MM.1S (cell line): ENCODE measurements at regions not wholly inside any gene's neighbourhood (a gene's known extent, or its start where the extent isn't known, plus 50 kb on each side); places are given as distances from the start of the nearest gene placed in this dataset.
A peak's percentile ranks its signal among the peaks of the same experiment; 100 is the strongest.

ENCODE experiments used
- DNase-seq: peaks from one replicate; pipeline ENCODE4 v3.0.0-alpha.2; 2015
- H2AFZ ChIP-seq: fragments of 300-600 bp; sonication (generic); 2 replicates; pipeline ENCODE4 v1.6.0; 2016; ENCODE audit warnings: antibody characterized with exemption, low read length
- H3F3A ChIP-seq: fragments of 300-600 bp; sonication (generic); 2 replicates; pipeline ENCODE4 v1.6.1; 2016; ENCODE audit warnings: mild to moderate bottlenecking, antibody characterized with exemption, low read length, moderate library complexity, mixed read lengths; ENCODE audit not compliant: insufficient read depth
- H3K27ac ChIP-seq: fragments of 300-600 bp; sonication (generic); 2 replicates; pipeline ENCODE4 v1.5.1; 2016; ENCODE audit warnings: mild to moderate bottlenecking, low read length
- H3K27me3 ChIP-seq: fragments of 300-600 bp; sonication (generic); replicated peaks from 2 replicates; pipeline ENCODE4 v1.6.0; 2016; ENCODE audit warnings: low read length; ENCODE audit not compliant: insufficient read depth
- H3K36me3 ChIP-seq: fragments of 300-600 bp; sonication (generic); replicated peaks from 2 replicates; pipeline ENCODE4 v1.6.1; 2016; ENCODE audit warnings: mild to moderate bottlenecking, low read length, mixed read lengths; ENCODE audit not compliant: insufficient read depth
- H3K4me1 ChIP-seq: fragments of 300-600 bp; sonication (generic); 2 replicates; pipeline ENCODE4 v1.6.1; 2016; ENCODE audit warnings: low read length, mixed read lengths
- H3K4me2 ChIP-seq: fragments of 300-600 bp; sonication (generic); 2 replicates; pipeline ENCODE4 v1.6.0; 2016; ENCODE audit warnings: low read depth, low read length
- H3K4me3 ChIP-seq: fragments of 300-600 bp; sonication (generic); 2 replicates; pipeline ENCODE4 v1.5.1; 2016; ENCODE audit warnings: low read length, mixed read lengths
- H3K79me2 ChIP-seq: fragments of 300-600 bp; sonication (generic); 2 replicates; pipeline ENCODE4 v1.6.1; 2016; ENCODE audit warnings: mixed run types, low read length, mixed read lengths
- H3K9ac ChIP-seq: fragments of 300-600 bp; sonication (generic); 2 replicates; pipeline ENCODE4 v1.6.1; 2016; ENCODE audit warnings: low read length, mixed read lengths
- H3K9me2 ChIP-seq: fragments of 300-600 bp; sonication (generic); replicated peaks from 2 replicates; pipeline ENCODE4 v1.6.1; 2016; ENCODE audit warnings: mild to moderate bottlenecking, low read length, mixed read lengths; ENCODE audit not compliant: insufficient read depth
- H3K9me3 ChIP-seq: fragments of 300-600 bp; sonication (generic); replicated peaks from 2 replicates; pipeline ENCODE4 v1.6.1; 2016; ENCODE audit warnings: mild to moderate bottlenecking, low read length, mixed read lengths; ENCODE audit not compliant: insufficient read depth
- H4K20me1 ChIP-seq: fragments of 300-600 bp; sonication (generic); 2 replicates; pipeline ENCODE4 v1.6.1; 2016; ENCODE audit warnings: mild to moderate bottlenecking, low read length, moderate library complexity, mixed read lengths; ENCODE audit not compliant: insufficient read depth
- CTCF ChIP-seq: fragments of 300-600 bp; sonication (generic); IDR thresholded peaks from 2 replicates; pipeline ENCODE4 v1.5.1; 2016; ENCODE audit warnings: antibody characterized with exemption, low read length, mixed read lengths
- EZH2 ChIP-seq: fragments of 300-600 bp; sonication (generic); optimal IDR thresholded peaks from 2 replicates; pipeline ENCODE3; 2017; ENCODE audit warnings: low read depth, mild to moderate bottlenecking, antibody characterized with exemption, low read length, mixed read lengths
- EZH2phosphoT487 ChIP-seq: fragments of 300-600 bp; sonication (generic); IDR thresholded peaks from 2 replicates; pipeline ENCODE4 v1.6.1; 2018; ENCODE audit warnings: antibody characterized with exemption, low read length

GRCh38 chr18:77395953-77396352 lies 146.3 kb downstream of the GALR1 start:
- Histone ChIP-seq H3K27me3 (no peaks in the 10 kb centered on the region), H3K4me3 (no peak overlapping the region), H3K9ac (no peak overlapping the region), H3K36me3 (no peaks in the 10 kb centered on the region), H3K27ac (no peak overlapping the region), H3K79me2 (no peaks in the 10 kb centered on the region), H3F3A (peaks cover 5% of the 10 kb centered on the region), H3K9me2 (no peaks in the 10 kb centered on the region), H3K9me3 (peaks cover 5% of the 10 kb centered on the region; the same call in 1 of the 2 replicates), H4K20me1 (no peaks in the 10 kb centered on the region), H3K4me2 (no peak overlapping the region), H3K4me1 (peaks cover 31% of the 10 kb centered on the region), H2AFZ (no peak overlapping the region)
- DNase-seq, result no peak
- TF ChIP-seq EZH2 (no peak), EZH2phosphoT487 (no peak), CTCF (no peak)

- no peak overlapping the region for H3K4me2 ChIP-seq
- H3K27ac ChIP-seq, result no peak overlapping the region
- H3K4me3 ChIP-seq, result no peak overlapping the region
- TF ChIP-seq EZH2phosphoT487, result no peak
- no peaks in the 10 kb centered on the region for H3K36me3 ChIP-seq
- H3K9me2 ChIP-seq, result no peaks in the 10 kb centered on the region
- peaks cover 40% of the 10 kb centered on the region for H3K4me1 ChIP-seq
- H3K79me2 ChIP-seq, result no peaks in the 10 kb centered on the region
- no peaks in the 10 kb centered on the region for H3K27me3 ChIP-seq
- no peak overlapping the region for H3K9ac ChIP-seq
- H2AFZ ChIP-seq, result no peak overlapping the region
- H4K20me1 ChIP-seq, result no peaks in the 10 kb centered on the region
- H3F3A ChIP-seq, result peaks cover 11% of the 10 kb centered on the region
- DNase-seq, result no peak
- H3K9me3 ChIP-seq, result no peaks in the 10 kb centered on the region
Observed at GRCh38 chr18:77397056-77397455, 147.4 kb downstream of the GALR1 start.

GRCh38 chr18:77397617-77398016 lies 148.0 kb downstream of the GALR1 start:
- H4K20me1 ChIP-seq, result no peaks in the 10 kb centered on the region
- no peaks in the 10 kb centered on the region for H3K36me3 ChIP-seq
- no peak for DNase-seq
- no peak overlapping the region for H3K9ac ChIP-seq
- H3K27ac ChIP-seq, result no peak overlapping the region
- no peaks in the 10 kb centered on the region for H3K27me3 ChIP-seq
- TF ChIP-seq EZH2phosphoT487, result no peak
- TF ChIP-seq CTCF, result no peak
- no peak for TF ChIP-seq EZH2
- no peak overlapping the region for H3K4me3 ChIP-seq
- no peak overlapping the region for H2AFZ ChIP-seq
- no peak overlapping the region for H3K4me2 ChIP-seq
- no peaks in the 10 kb centered on the region for H3K9me2 ChIP-seq
- no peaks in the 10 kb centered on the region for H3K79me2 ChIP-seq
- no peaks in the 10 kb centered on the region for H3K9me3 ChIP-seq
- H3F3A ChIP-seq, result peaks cover 11% of the 10 kb centered on the region
- peaks cover 39% of the 10 kb centered on the region for H3K4me1 ChIP-seq

GRCh38 chr18:77400561-77400960 lies 150.9 kb downstream of the GALR1 start:
- Histone ChIP-seq H3K79me2 (no peaks in the 10 kb centered on the region), H3K36me3 (no peaks in the 10 kb centered on the region), H2AFZ (peak overlapping the region; percentile 30; the same call in 1 of the 2 replicates), H4K20me1 (no peaks in the 10 kb centered on the region), H3K4me2 (peak overlapping the region; percentile 86), H3K9me3 (no peaks in the 10 kb centered on the region), H3K4me3 (peak overlapping the region; percentile 27; the same call in 1 of the 2 replicates), H3K4me1 (peaks cover 20% of the 10 kb centered on the region), H3F3A (peaks cover 11% of the 10 kb centered on the region), H3K9me2 (no peaks in the 10 kb centered on the region), H3K27me3 (no peaks in the 10 kb centered on the region), H3K27ac (peak overlapping the region; percentile 82), H3K9ac (peak overlapping the region; percentile 32; the same call in 1 of the 2 replicates)
- peak; percentile 39 for DNase-seq
- no peak for TF ChIP-seq EZH2
- TF ChIP-seq CTCF, result no peak
- TF ChIP-seq EZH2phosphoT487, result no peak
